Neutrophil (primary cell): ENCODE measurements at regions not wholly inside any gene's neighbourhood (a gene's known extent, or its start where the extent isn't known, plus 50 kb on each side); places are given as distances from the start of the nearest gene placed in this dataset.

Source experiments
- H3K27ac ChIP-seq: fragments of 200-600 bp; sonication (generic); 2 replicates; pipeline ENCODE4 v1.5.1; 2016; ENCODE audit warnings: mild to moderate bottlenecking, moderate library complexity
- H3K27me3 ChIP-seq: fragments of 200-600 bp; sonication (generic); 2 replicates; pipeline ENCODE4 v1.6.0; 2016; ENCODE audit warnings: mild to moderate bottlenecking
- H3K36me3 ChIP-seq: fragments of 200-600 bp; sonication (generic); 2 replicates; pipeline ENCODE4 v1.5.1; 2017
- H3K4me1 ChIP-seq, 2 experiments: fragments of 200-600 bp in 1 of 2; sonication (generic) in 1 of 2; 1 replicate in 1 of 2; 2 replicates in 1 of 2; pipeline versions ENCODE4 v1.5.1 to v1.6.1; 2013 to 2016; ENCODE audit warnings: low read depth in 1 of 2, low read length in 1 of 2, mild to moderate bottlenecking in 1 of 2, moderate library complexity in 1 of 2; ENCODE audit not compliant: control insufficient read depth in 1 of 2, insufficient read depth in 1 of 2
- H3K4me3 ChIP-seq, 2 experiments: fragments of 200-600 bp in 1 of 2; sonication (generic) in 1 of 2; 1 replicate in 1 of 2; 2 replicates in 1 of 2; pipeline ENCODE4 v1.5.1; 2013 to 2016; ENCODE audit warnings: low read depth in 1 of 2, low read length in 1 of 2, mild to moderate bottlenecking in 1 of 2, moderate library complexity in 1 of 2
- H3K9me3 ChIP-seq: fragments of 200-600 bp; sonication (generic); 2 replicates; pipeline ENCODE4 v1.5.1; 2016
- TF ChIP-seq, protein P1 (sequence below): fragments of 200-600 bp; sonication (generic); IDR thresholded peaks from 2 replicates; pipeline ENCODE4 v1.5.1; 2016; ENCODE audit warnings: antibody characterized with exemption

DNA sequence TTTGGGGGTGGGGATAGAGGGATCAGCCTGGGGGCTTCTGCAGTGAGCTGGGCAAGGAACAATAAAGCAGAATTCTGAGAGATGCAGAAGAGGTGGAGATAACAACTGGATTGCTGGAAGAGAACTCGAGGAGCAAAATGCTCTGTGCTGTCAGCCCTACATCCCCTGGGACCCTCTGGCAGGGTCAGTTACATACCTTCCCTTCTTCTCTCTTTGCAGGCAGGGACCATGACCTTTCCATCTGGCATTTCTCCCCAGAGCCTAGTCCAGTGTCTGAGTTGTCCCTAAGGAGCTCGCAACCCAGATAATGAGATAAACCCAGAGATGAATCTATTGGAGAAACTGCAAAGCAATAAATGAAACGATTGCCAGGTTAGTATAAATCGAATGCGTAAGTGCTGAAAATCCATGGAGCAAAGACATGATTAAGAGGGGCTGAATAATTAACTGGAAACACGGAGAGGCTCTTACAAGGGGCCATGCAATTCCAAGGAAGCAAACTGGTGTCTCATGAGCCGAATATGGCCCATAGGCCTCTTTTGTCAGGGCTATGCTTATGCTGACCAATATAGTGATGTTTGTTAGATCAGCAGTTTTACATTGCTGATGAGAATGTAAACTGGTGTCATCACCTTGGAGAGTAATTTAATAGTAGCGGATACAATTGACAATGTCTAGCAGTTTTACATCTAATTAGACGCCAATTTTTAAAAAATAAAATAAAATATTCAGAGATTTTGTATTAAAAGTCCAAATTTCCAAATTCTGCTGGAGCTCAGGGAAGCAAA lies 129.4 kb upstream of the IRX5 start:
- no peak overlapping the region for H3K27ac ChIP-seq
- H3K9me3 ChIP-seq: no peaks in the 10 kb centered on the region
- H3K4me3 ChIP-seq: no peak overlapping the region
- H3K36me3 ChIP-seq: no peaks in the 10 kb centered on the region
- no peaks in the 10 kb centered on the region for H3K4me1 ChIP-seq
- TF ChIP-seq, protein P1, sequence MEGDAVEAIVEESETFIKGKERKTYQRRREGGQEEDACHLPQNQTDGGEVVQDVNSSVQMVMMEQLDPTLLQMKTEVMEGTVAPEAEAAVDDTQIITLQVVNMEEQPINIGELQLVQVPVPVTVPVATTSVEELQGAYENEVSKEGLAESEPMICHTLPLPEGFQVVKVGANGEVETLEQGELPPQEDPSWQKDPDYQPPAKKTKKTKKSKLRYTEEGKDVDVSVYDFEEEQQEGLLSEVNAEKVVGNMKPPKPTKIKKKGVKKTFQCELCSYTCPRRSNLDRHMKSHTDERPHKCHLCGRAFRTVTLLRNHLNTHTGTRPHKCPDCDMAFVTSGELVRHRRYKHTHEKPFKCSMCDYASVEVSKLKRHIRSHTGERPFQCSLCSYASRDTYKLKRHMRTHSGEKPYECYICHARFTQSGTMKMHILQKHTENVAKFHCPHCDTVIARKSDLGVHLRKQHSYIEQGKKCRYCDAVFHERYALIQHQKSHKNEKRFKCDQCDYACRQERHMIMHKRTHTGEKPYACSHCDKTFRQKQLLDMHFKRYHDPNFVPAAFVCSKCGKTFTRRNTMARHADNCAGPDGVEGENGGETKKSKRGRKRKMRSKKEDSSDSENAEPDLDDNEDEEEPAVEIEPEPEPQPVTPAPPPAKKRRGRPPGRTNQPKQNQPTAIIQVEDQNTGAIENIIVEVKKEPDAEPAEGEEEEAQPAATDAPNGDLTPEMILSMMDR: no peak
- no peaks in the 10 kb centered on the region for H3K27me3 ChIP-seq

DNA sequence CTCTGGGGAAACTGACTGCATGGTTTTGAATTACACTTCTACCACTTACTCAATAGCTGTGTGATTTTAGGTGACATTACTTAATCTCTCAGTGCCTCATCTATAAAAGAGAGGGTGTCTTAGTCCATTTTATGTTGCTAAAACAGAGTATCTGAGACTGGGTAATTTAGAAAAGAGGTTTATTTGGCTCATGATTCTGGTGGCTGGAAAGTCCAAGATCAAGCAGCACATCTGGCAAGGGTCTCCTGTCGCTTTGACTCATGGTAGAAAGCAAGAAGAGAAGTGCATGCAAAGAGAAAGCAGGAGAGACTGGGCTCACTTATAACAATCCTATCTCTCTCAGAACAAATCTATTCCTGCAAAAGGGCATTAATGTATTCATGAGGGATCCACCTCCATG lies 132.4 kb upstream of the IRX5 start:
- Histone ChIP-seq H3K27ac (no peak overlapping the region), H3K36me3 (no peaks in the 10 kb centered on the region), H3K4me3 (no peak overlapping the region), H3K4me1 (no peaks in the 10 kb centered on the region), H3K27me3 (no peaks in the 10 kb centered on the region), H3K9me3 (no peaks in the 10 kb centered on the region)
- TF ChIP-seq, protein P1: no peak

DNA sequence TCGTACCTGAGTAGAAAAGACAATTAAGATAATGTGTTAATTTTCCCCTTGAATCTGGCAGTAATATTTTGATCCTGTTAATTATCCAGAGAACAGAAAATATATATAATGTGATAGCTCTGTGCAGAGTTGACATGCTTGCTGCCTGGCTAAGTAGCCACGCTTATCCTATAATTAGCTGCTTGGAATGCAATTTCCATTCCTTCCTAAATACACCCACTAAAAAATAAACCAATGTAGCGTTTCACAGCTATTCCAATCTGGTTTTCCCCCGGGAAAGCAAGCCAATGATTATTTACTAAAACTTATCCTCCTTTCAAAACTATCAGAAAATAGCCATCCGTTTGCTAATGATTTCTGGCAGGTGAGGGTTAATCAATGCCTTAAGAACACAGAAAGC lies 134.5 kb upstream of the IRX5 start:
- Histone ChIP-seq H3K9me3 (no peaks in the 10 kb centered on the region), H3K27ac (no peak overlapping the region), H3K27me3 (no peaks in the 10 kb centered on the region), H3K4me3 (no peak overlapping the region), H3K36me3 (no peaks in the 10 kb centered on the region), H3K4me1 (no peaks in the 10 kb centered on the region)
- TF ChIP-seq, protein P1: no peak

DNA sequence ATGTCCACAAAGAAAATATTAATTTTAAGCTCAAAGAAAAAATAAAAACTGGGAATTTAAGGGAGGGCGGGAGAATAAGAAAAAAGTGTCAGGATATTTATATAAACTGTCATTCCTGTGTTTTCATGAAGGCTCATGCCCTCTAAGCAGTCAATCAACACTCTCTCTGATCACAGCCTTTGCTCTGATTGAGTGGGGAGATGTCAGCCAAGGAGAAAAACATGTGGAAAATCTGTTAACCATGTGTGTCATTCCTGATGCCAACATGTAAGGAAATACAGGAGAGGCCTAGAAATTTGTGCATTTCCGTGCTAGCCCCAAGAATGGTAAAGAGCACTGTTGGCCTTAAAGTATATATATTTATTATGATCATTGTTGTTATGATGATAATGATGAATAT lies 137.9 kb upstream of the IRX5 start:
- H3K27me3 ChIP-seq: no peaks in the 10 kb centered on the region
- no peaks in the 10 kb centered on the region for H3K4me1 ChIP-seq
- H3K4me3 ChIP-seq: no peak overlapping the region
- no peaks in the 10 kb centered on the region for H3K9me3 ChIP-seq
- no peaks in the 10 kb centered on the region for H3K36me3 ChIP-seq
- TF ChIP-seq, protein P1: no peak
- H3K27ac ChIP-seq: no peak overlapping the region

DNA sequence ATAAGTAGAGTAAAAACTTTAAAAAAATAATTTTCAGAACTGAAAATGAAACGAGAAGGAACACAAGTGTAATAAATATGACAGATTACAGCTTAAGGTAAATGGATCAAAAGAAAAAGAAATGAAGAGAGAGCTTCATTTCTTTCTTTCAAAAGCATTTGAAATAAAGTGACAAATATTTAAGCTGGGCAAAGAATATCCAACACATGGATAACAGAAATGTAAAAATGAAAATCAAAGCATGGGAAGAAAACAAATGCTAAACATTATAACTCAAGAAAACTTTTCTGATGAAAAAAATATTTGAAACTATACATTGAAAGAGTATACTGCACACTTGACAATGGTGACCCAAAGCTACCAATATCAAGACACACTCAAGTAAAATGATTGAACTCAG lies 143.6 kb upstream of the IRX5 start:
- TF ChIP-seq, protein P1: no peak
- H3K4me1 ChIP-seq: no peaks in the 10 kb centered on the region
- H3K27me3 ChIP-seq: no peaks in the 10 kb centered on the region
- H3K9me3 ChIP-seq: no peaks in the 10 kb centered on the region
- H3K4me3 ChIP-seq: no peak overlapping the region
- no peak overlapping the region for H3K27ac ChIP-seq
- no peaks in the 10 kb centered on the region for H3K36me3 ChIP-seq
